PC-9 (cell line): ENCODE measurements at regions not wholly inside any gene's neighbourhood (a gene's known extent, or its start where the extent isn't known, plus 50 kb on each side); places are given as distances from the start of the nearest gene placed in this dataset.
"Not testable (repeated sequence)": the region's sequence is repeated elsewhere in the genome, so short reads cannot be mapped to it uniquely, and the experiment has no call there.

Experiments used
- CTCF ChIP-seq: fragments of 200-600 bp; sonication (generic); conservative IDR thresholded peaks from 2 replicates; pipeline ENCODE4 v1.6.1; 2017; ENCODE audit warnings: mixed run types, antibody characterized with exemption, mild to moderate bottlenecking, moderate library complexity
- EZH2 ChIP-seq: fragments of 200-600 bp; sonication (generic); IDR thresholded peaks from 2 replicates; pipeline ENCODE4 v1.8.0; 2017; ENCODE audit warnings: antibody characterized with exemption, low read depth

GRCh38 chr18:12200186-12200585 lies 54.0 kb upstream of the CIDEA start:
- not testable (repeated sequence) for TF ChIP-seq CTCF, EZH2
